ENCODE measurements at regions not wholly inside any gene's neighbourhood (a gene's known extent, or its start where the extent isn't known, plus 50 kb on each side); places are given as distances from the start of the nearest gene placed in this dataset.

DNA sequence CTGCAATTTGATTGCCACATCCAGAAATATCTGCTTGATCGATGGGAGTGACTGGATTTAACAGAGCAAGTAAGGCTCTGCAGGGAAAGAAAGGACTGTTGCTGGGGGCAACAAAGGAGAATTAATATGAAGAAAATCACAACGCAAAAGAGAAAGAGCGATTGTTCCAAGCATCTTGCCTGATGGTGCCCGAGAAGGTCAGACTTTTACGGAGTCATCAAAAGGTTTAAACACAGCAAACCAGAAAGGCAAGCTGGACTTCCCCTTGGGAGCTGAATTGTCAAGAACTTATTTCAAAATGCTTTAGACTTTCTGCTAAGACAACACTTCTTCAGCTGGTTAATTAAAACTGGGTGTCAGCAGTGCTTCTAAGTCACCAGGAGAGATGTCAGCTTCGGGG lies 791.5 kb downstream of the MED13L start:
- Histone ChIP-seq H3K4me1 (ENCODE audit: control insufficient read depth in 2 of 2, insufficient read depth in 2 of 2, low read length in 1 of 2) (no peaks in the 10 kb centered on the region), H3K27ac (ENCODE audit: low read depth in 2 of 2, low read length in 1 of 2) (no peak overlapping the region)
- 59 to 76% methylated on average over 6 of the region's 6 CpGs for WGBS, 2 donors

DNA sequence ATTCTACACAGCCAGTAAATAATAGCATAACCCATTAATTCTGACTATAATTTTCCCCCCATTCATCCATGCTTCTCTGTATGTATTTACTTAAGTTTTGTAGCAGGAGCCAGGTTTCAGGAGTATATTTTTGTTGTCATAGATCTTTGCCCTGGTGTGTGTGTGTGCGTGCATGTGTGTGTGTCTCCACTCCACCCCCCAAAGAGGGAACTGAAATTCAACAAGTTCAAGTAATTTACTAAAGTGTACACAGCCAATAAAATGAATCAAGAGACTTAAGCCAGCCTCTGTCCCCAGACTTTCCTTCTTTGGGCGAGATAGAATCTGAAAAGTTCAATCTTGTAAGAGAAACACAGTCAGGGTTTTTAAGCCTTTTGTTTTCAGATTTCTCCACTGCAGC lies 792.0 kb downstream of the MED13L start:
- WGBS, 2 donors = 77 to 89% methylated on average over 2 of the region's 2 CpGs
- H3K27me3 ChIP-seq (ENCODE audit: control insufficient read depth in 1 of 2, insufficient read depth in 2 of 2, low read length in 2 of 2) = no peaks in the 10 kb centered on the region
- H3K9me3 ChIP-seq (ENCODE audit: control insufficient read depth in 2 of 2, insufficient read depth in 1 of 2, low read depth in 1 of 2, low read length in 1 of 2) = no peaks in the 10 kb centered on the region
- no peaks in the 10 kb centered on the region for H3K36me3 ChIP-seq (ENCODE audit: control insufficient read depth in 2 of 2, insufficient read depth in 2 of 2, low read length in 1 of 2)
- no peak overlapping the region for H3K4me3 ChIP-seq (ENCODE audit: low read depth in 1 of 2, low read length in 2 of 2)
- no peaks in the 10 kb centered on the region for H3K4me1 ChIP-seq (ENCODE audit: control insufficient read depth in 2 of 2, insufficient read depth in 2 of 2, low read length in 1 of 2)
- H3K27ac ChIP-seq (ENCODE audit: low read depth in 2 of 2, low read length in 1 of 2) = no peak overlapping the region

More for the DNA sequence above, 791.5 kb downstream of the MED13L start:
- H3K36me3 ChIP-seq (ENCODE audit: control insufficient read depth in 2 of 2, insufficient read depth in 2 of 2, low read length in 1 of 2) = no peaks in the 10 kb centered on the region
- H3K4me3 ChIP-seq (ENCODE audit: low read depth in 1 of 2, low read length in 2 of 2) = no peak overlapping the region
- no peaks in the 10 kb centered on the region for H3K9me3 ChIP-seq (ENCODE audit: control insufficient read depth in 2 of 2, insufficient read depth in 1 of 2, low read depth in 1 of 2, low read length in 1 of 2)
- no peaks in the 10 kb centered on the region for H3K27me3 ChIP-seq (ENCODE audit: control insufficient read depth in 1 of 2, insufficient read depth in 2 of 2, low read length in 2 of 2)

DNA sequence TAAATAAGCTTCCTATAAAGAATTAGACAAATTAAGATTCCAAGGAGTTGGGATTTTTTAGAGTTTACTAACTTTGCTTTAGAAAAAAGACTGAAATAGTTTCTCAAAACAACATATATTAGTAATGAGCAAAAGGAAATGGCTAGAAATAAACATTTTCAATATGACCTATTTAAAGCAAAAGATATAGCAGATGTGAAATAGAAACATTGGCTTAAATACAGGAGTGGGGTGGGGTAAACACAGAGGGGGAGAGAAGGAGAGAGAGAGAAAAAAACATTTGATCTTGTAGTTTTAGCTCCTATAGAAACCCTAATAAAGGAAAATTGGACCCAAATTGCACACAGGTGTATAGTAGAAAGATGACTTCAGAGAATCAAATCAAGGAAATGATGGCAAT lies 794.5 kb downstream of the MED13L start:
- Histone ChIP-seq H3K27me3 (ENCODE audit: control insufficient read depth in 1 of 2, insufficient read depth in 2 of 2, low read length in 2 of 2) (no peaks in the 10 kb centered on the region), H3K4me1 (ENCODE audit: control insufficient read depth in 2 of 2, insufficient read depth in 2 of 2, low read length in 1 of 2) (no peaks in the 10 kb centered on the region), H3K9me3 (ENCODE audit: control insufficient read depth in 2 of 2, insufficient read depth in 1 of 2, low read depth in 1 of 2, low read length in 1 of 2) (no peaks in the 10 kb centered on the region), H3K27ac (ENCODE audit: low read depth in 2 of 2, low read length in 1 of 2) (no peak overlapping the region), H3K36me3 (ENCODE audit: control insufficient read depth in 2 of 2, insufficient read depth in 2 of 2, low read length in 1 of 2) (no peaks in the 10 kb centered on the region), H3K4me3 (ENCODE audit: low read depth in 1 of 2, low read length in 2 of 2) (no peak overlapping the region)

DNA sequence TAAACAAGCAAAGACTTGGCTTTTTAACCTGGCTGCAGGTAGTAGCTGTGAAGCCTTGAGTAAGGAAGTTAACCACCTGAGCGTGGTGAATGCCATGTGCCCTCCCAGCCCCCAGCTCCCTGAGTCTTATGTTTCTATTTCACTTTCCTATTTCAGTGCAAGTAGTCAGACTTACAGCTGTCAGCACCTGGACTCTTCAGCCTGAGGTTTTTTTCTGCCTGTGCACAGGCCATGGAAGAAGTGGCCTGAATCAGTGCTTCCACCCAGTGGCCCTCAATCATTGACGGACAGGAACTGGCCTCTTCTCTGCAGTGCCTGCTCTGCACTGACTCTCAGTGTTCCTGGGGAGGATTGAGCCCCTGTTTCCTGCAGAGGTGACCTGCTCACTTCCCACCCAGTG lies 796.4 kb downstream of the MED13L start:
- H3K4me3 ChIP-seq (ENCODE audit: low read depth in 1 of 2, low read length in 2 of 2) = no peak overlapping the region
- H3K9me3 ChIP-seq (ENCODE audit: control insufficient read depth in 2 of 2, insufficient read depth in 1 of 2, low read depth in 1 of 2, low read length in 1 of 2) = no peaks in the 10 kb centered on the region
- 85 to 88% methylated on average over 2 of the region's 2 CpGs for WGBS, 2 donors
- no peak overlapping the region for H3K27ac ChIP-seq (ENCODE audit: low read depth in 2 of 2, low read length in 1 of 2)
- H3K27me3 ChIP-seq (ENCODE audit: control insufficient read depth in 1 of 2, insufficient read depth in 2 of 2, low read length in 2 of 2) = no peaks in the 10 kb centered on the region
- no peaks in the 10 kb centered on the region for H3K4me1 ChIP-seq (ENCODE audit: control insufficient read depth in 2 of 2, insufficient read depth in 2 of 2, low read length in 1 of 2)
- H3K36me3 ChIP-seq (ENCODE audit: control insufficient read depth in 2 of 2, insufficient read depth in 2 of 2, low read length in 1 of 2) = no peaks in the 10 kb centered on the region

DNA sequence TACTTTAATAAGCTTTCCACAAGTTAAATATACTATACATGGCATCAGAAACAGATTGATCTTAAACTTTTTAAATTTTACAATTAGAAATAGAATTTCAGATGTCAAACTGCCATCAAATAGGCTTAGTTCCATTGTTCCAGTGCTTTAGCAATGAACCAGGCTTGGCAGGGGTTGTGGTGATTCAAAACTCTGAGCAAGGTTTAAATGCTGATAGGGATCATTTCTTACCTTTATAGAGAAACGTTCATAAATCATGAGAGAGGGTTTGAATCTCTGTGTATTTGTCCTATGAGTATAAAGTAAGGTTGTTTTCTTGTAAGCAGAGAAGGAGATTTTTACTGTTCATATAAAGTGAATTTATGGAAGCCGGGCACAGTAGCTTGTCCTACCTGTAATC lies 794.5 kb upstream of the TBX3 start:
- H3K27ac ChIP-seq (ENCODE audit: low read depth in 2 of 2, low read length in 1 of 2) = no peak overlapping the region
- H3K36me3 ChIP-seq (ENCODE audit: control insufficient read depth in 2 of 2, insufficient read depth in 2 of 2, low read length in 1 of 2) = no peaks in the 10 kb centered on the region
- no peaks in the 10 kb centered on the region for H3K4me1 ChIP-seq (ENCODE audit: control insufficient read depth in 2 of 2, insufficient read depth in 2 of 2, low read length in 1 of 2)
- 43 to 66% methylated on average over 2 of the region's 2 CpGs for WGBS, 2 donors
- no peaks in the 10 kb centered on the region for H3K9me3 ChIP-seq (ENCODE audit: control insufficient read depth in 2 of 2, insufficient read depth in 1 of 2, low read depth in 1 of 2, low read length in 1 of 2)
- no peak overlapping the region for H3K4me3 ChIP-seq (ENCODE audit: low read depth in 1 of 2, low read length in 2 of 2)
- no peaks in the 10 kb centered on the region for H3K27me3 ChIP-seq (ENCODE audit: control insufficient read depth in 1 of 2, insufficient read depth in 2 of 2, low read length in 2 of 2)

DNA sequence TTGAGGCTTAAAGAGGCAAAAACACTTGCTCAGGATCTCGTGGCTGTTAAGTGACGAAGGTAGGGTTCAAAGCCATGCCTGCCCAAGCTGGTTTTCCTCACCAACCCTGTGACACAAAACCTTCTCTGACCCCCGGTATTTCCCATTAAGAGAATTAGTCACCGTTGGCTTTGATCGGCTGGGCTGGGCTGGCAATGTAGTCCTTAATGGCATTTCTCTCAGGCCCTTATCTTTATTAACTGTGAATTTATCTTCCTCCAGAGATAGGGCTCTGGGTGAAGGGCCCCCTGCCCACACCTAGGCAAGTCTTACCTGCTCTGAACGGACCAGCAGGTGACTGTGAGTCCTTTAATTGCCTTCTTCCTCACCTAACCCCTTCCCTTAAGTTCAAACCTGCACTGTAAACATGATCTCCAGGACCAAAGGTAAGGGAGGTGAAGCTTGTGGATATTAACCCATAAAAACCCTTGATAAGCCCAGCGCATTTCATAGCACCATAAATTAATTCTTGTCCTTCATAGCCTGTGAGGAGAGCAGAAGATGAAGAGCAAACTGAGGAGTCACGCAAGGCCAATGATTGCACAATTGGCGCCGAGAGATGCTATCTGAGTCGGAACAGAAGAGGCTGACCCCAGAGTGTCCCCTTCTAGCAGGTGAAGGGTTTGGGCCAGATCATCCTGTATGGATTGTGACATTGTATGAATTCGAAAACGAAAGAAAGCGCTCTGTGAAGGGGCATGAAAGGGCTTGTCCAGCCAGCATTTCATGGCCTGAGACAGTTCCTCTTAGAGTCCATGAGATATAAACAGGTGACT lies 790.8 kb upstream of the TBX3 start:
- H3K9me3 ChIP-seq (ENCODE audit: control insufficient read depth in 2 of 2, insufficient read depth in 1 of 2, low read depth in 1 of 2, low read length in 1 of 2) = no peaks in the 10 kb centered on the region
- H3K4me3 ChIP-seq (ENCODE audit: low read depth in 1 of 2, low read length in 2 of 2) = no peak overlapping the region
- peak overlapping the region in 1 of 2 donors; percentile 28 for H3K27ac ChIP-seq (ENCODE audit: low read depth in 2 of 2, low read length in 1 of 2)
- WGBS, 2 donors = 63 to 76% methylated on average over 14 of the region's 14 CpGs
- H3K27me3 ChIP-seq (ENCODE audit: control insufficient read depth in 1 of 2, insufficient read depth in 2 of 2, low read length in 2 of 2) = no peaks in the 10 kb centered on the region
- peaks cover 0 to 3% of the 10 kb centered on the region in 2 donors for H3K4me1 ChIP-seq (ENCODE audit: control insufficient read depth in 2 of 2, insufficient read depth in 2 of 2, low read length in 1 of 2)
- H3K36me3 ChIP-seq (ENCODE audit: control insufficient read depth in 2 of 2, insufficient read depth in 2 of 2, low read length in 1 of 2) = no peaks in the 10 kb centered on the region

DNA sequence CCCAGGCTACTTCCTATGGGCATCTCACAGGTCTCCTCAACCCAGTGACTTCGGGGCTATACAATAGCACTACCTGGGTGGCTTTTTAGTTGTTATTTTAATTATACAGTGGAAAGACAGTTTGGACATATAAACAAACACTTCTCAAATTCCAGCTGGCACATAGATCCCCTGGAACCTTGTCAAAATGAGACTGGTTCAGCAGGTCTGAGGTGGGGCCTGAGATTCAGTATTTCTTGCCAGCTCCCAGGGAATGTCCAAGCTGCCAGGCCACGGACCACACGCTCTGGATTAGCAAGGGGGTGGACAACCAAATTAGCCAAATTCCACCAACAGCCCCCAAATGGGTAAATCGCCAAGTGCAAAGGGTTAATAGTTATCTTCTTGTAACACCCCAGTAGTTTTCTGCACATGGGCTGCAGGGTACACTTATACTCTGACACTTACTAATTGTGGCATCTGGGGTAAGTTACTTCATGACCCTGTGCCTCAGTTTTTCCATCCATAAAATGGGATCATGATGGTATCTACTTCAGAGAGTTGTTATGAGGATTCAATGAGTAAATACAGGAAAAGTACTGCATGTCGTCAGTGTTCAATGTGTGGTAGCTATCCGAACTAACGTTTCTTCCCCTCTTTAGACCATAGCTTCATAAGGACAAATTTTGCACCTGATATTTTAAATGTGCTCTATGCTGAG lies 789.4 kb upstream of the TBX3 start:
- Histone ChIP-seq H3K4me1 (ENCODE audit: control insufficient read depth in 2 of 2, insufficient read depth in 2 of 2, low read length in 1 of 2) (peaks cover 0 to 3% of the 10 kb centered on the region in 2 donors), H3K27ac (ENCODE audit: low read depth in 2 of 2, low read length in 1 of 2) (no peak overlapping the region), H3K36me3 (ENCODE audit: control insufficient read depth in 2 of 2, insufficient read depth in 2 of 2, low read length in 1 of 2) (no peaks in the 10 kb centered on the region), H3K27me3 (ENCODE audit: control insufficient read depth in 1 of 2, insufficient read depth in 2 of 2, low read length in 2 of 2) (no peaks in the 10 kb centered on the region), H3K9me3 (ENCODE audit: control insufficient read depth in 2 of 2, insufficient read depth in 1 of 2, low read depth in 1 of 2, low read length in 1 of 2) (no peaks in the 10 kb centered on the region), H3K4me3 (ENCODE audit: low read depth in 1 of 2, low read length in 2 of 2) (no peak overlapping the region)
- 65 to 66% methylated on average over 7 of the region's 7 CpGs for WGBS, 2 donors

DNA sequence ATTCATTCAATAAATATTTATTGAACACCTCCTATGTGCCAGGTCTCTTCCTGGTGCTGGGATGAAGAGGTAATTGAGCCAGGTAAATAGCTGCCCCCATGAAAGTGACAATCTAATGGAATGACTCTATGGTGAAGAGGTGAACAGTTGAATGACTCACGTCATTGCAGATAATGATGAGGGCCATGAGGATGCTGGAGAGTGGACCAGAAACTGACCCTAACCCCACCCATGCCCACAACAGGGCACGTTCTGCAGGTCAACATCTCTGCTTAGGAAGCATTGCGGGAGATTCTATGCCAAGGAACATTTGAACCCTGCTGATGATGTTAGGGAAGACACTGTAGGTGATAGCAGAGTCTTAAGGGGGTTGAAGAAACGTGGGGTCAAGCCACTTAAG lies 788.9 kb upstream of the TBX3 start:
- H3K27me3 ChIP-seq (ENCODE audit: control insufficient read depth in 1 of 2, insufficient read depth in 2 of 2, low read length in 2 of 2) = no peaks in the 10 kb centered on the region
- no peak overlapping the region for H3K4me3 ChIP-seq (ENCODE audit: low read depth in 1 of 2, low read length in 2 of 2)
- WGBS, 2 donors = 73 to 79% methylated on average over 4 of the region's 4 CpGs
- H3K4me1 ChIP-seq (ENCODE audit: control insufficient read depth in 2 of 2, insufficient read depth in 2 of 2, low read length in 1 of 2) = peaks cover 0 to 3% of the 10 kb centered on the region in 2 donors
- H3K36me3 ChIP-seq (ENCODE audit: control insufficient read depth in 2 of 2, insufficient read depth in 2 of 2, low read length in 1 of 2) = no peaks in the 10 kb centered on the region
- H3K9me3 ChIP-seq (ENCODE audit: control insufficient read depth in 2 of 2, insufficient read depth in 1 of 2, low read depth in 1 of 2, low read length in 1 of 2) = no peaks in the 10 kb centered on the region
- no peak overlapping the region for H3K27ac ChIP-seq (ENCODE audit: low read depth in 2 of 2, low read length in 1 of 2)

DNA sequence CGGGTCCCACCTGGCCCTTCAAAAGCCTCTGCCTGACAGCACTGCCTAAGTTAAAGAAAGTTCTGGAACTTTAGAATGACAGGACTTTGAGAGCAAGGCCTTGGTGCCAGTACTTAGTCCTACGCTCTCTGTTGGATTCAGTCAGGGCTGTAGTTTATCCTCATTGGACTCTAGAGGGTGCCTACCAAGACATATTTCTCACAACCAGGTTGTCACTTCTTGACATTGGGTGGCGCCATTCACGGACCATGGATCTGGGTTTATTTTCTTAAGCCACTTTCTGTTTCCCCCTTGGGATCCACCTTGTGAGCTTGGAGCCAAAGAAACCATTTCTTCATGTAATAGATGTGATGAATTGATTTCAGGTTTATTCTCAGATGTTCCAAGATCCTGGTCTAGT lies 787.0 kb upstream of the TBX3 start:
- no peak overlapping the region for H3K27ac ChIP-seq (ENCODE audit: low read depth in 2 of 2, low read length in 1 of 2)
- no peaks in the 10 kb centered on the region for H3K9me3 ChIP-seq (ENCODE audit: control insufficient read depth in 2 of 2, insufficient read depth in 1 of 2, low read depth in 1 of 2, low read length in 1 of 2)
- WGBS, 2 donors = 73 to 90% methylated on average over 4 of the region's 4 CpGs
- no peaks in the 10 kb centered on the region for H3K36me3 ChIP-seq (ENCODE audit: control insufficient read depth in 2 of 2, insufficient read depth in 2 of 2, low read length in 1 of 2)
- no peak overlapping the region for H3K4me3 ChIP-seq (ENCODE audit: low read depth in 1 of 2, low read length in 2 of 2)
- H3K4me1 ChIP-seq (ENCODE audit: control insufficient read depth in 2 of 2, insufficient read depth in 2 of 2, low read length in 1 of 2) = peaks cover 0 to 3% of the 10 kb centered on the region in 2 donors
- no peaks in the 10 kb centered on the region for H3K27me3 ChIP-seq (ENCODE audit: control insufficient read depth in 1 of 2, insufficient read depth in 2 of 2, low read length in 2 of 2)

DNA sequence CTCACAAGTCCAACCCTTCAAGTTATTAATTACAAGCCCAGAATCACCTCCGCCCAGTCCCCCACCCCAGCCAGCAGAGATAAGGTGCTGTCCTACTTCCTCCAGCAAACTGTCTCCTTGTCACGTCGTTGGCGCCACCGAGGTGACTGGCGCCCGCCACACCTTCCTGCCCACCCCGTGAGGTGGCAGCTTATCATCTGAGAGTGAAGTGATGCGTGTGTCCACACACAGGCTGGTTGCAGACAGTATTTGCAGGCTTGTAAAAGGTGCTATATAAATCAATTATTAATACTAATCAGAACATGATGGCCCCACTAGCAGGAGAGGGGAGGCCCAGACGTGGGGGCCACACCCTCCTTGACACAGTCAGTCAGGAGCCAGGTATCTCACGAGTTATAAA lies 786.6 kb upstream of the TBX3 start:
- Histone ChIP-seq H3K36me3 (ENCODE audit: control insufficient read depth in 2 of 2, insufficient read depth in 2 of 2, low read length in 1 of 2) (no peaks in the 10 kb centered on the region), H3K27ac (ENCODE audit: low read depth in 2 of 2, low read length in 1 of 2) (no peak overlapping the region), H3K4me1 (ENCODE audit: control insufficient read depth in 2 of 2, insufficient read depth in 2 of 2, low read length in 1 of 2) (peaks cover 0 to 3% of the 10 kb centered on the region in 2 donors), H3K27me3 (ENCODE audit: control insufficient read depth in 1 of 2, insufficient read depth in 2 of 2, low read length in 2 of 2) (no peaks in the 10 kb centered on the region), H3K9me3 (ENCODE audit: control insufficient read depth in 2 of 2, insufficient read depth in 1 of 2, low read depth in 1 of 2, low read length in 1 of 2) (no peaks in the 10 kb centered on the region), H3K4me3 (ENCODE audit: low read depth in 1 of 2, low read length in 2 of 2) (no peak overlapping the region)
- 77 to 88% methylated on average over 11 of the region's 11 CpGs for WGBS, 2 donors
